ENCODE measurements at regions not wholly inside any gene's neighbourhood (a gene's known extent, or its start where the extent isn't known, plus 50 kb on each side); places are given as distances from the start of the nearest gene placed in this dataset.

DNA sequence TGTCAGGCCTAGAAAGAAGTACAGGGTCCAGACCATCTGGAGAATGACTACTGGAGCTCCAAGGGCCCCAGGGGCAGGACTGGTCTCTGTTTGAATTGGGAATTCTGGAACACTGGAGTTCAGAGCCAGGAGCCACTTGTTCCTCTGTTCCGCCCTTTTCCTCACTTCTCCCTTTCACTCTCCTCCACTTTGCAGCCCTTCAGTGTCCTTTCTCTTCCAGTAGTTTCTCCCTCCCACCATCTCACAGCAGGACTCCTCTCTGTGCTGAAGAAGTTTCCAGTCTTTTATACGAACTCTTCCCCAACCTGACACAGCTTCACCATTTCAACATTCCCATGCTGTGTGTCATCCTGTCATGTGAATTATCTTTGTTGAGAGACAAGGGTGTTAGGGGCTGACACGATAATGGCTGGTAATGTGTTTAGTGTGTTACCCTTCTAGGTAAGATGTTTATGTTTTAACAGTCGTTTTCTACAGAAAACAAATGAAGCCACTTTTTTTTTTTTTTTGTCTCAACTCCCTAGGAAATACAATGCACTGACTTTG, 180.3 kb upstream of the MYOCD start:
- DNase-seq (ENCODE audit: low read depth, low spot score) (no peak), ATAC-seq (no peak), FAIRE-seq (no peak)
- Histone ChIP-seq H2AFZ (ENCODE audit: control insufficient read depth, low read depth, low read length) (no peak overlapping the region), H3K79me2 (ENCODE audit: control insufficient read depth, insufficient read depth, low read length) (no peaks in the 10 kb centered on the region), H3K36me3 (ENCODE audit: control insufficient read depth in 2 of 2, insufficient read depth in 2 of 2, low read length in 1 of 2) (no peaks in the 10 kb centered on the region), H3K9me3 (replicated peaks; ENCODE audit: control insufficient read depth, insufficient read depth, low read length) (no peaks in the 10 kb centered on the region), H3K9ac (ENCODE audit: control insufficient read depth, insufficient read depth, low read length) (no peak overlapping the region), H3K4me1 (ENCODE audit: control insufficient read depth, insufficient read depth, low read length) (no peaks in the 10 kb centered on the region), H3K4me3 (no peak overlapping the region), H4K20me1 (ENCODE audit: control insufficient read depth, insufficient read depth) (no peaks in the 10 kb centered on the region), H3K27ac (ENCODE audit: control insufficient read depth, insufficient read depth) (no peak overlapping the region), H3K27me3 (replicated peaks in 1 of 2; ENCODE audit: control insufficient read depth in 2 of 2, insufficient read depth in 2 of 2, low read length in 1 of 2) (no peaks in the 10 kb centered on the region), H3K4me2 (ENCODE audit: control insufficient read depth, insufficient read depth) (no peak overlapping the region)
- no TSS peak for BruUV-seq (replicated peaks)
- ChIA-PET RAD21 (ENCODE audit: unreplicated experiment) (no interaction called here), SMC1A (ENCODE audit: uncharacterized antibody, unreplicated experiment) (no interaction called here), CTCF (no interaction called here), POLR2A (no interaction called here)
- in situ Hi-C loops (cut with MboI) = loop anchor here (25.0 kb wide), 1 partner anchor 123 kb away; no protein-coding TSS in a partner anchor
- TF ChIP-seq GABPA (IDR thresholded peaks at IDR 0.05; ENCODE audit: low read depth) (no peak), TCF3 (IDR thresholded peaks at IDR 0.05; ENCODE audit: borderline replicate concordance, insufficient read depth, low read depth, low read length) (no peak), CBX5 (IDR thresholded peaks at IDR 0.05; ENCODE audit: low read depth) (no peak), IKZF1 (conservative IDR thresholded peaks at IDR 0.05) (no peak), MXI1 (IDR thresholded peaks at IDR 0.05; ENCODE audit: low read depth, low read length) (no peak), BMI1 (IDR thresholded peaks at IDR 0.05; ENCODE audit: borderline replicate concordance) (no peak), TAF1 (IDR thresholded peaks at IDR 0.05; ENCODE audit: borderline replicate concordance, low read depth, low read length) (no peak), BHLHE40 (IDR thresholded peaks at IDR 0.05; ENCODE audit: borderline replicate concordance in 1 of 2, low read depth in 2 of 2, low read length in 1 of 2) (no peak), CREM (IDR thresholded peaks at IDR 0.05; ENCODE audit: low read depth) (no peak), SIN3A (IDR thresholded peaks at IDR 0.05; ENCODE audit: low read depth, low read length) (no peak), RAD51 (IDR thresholded peaks at IDR 0.05) (no peak), ZNF207 (IDR thresholded peaks at IDR 0.05; ENCODE audit: borderline replicate concordance) (no peak)
- TF ChIP-seq, protein P1, sequence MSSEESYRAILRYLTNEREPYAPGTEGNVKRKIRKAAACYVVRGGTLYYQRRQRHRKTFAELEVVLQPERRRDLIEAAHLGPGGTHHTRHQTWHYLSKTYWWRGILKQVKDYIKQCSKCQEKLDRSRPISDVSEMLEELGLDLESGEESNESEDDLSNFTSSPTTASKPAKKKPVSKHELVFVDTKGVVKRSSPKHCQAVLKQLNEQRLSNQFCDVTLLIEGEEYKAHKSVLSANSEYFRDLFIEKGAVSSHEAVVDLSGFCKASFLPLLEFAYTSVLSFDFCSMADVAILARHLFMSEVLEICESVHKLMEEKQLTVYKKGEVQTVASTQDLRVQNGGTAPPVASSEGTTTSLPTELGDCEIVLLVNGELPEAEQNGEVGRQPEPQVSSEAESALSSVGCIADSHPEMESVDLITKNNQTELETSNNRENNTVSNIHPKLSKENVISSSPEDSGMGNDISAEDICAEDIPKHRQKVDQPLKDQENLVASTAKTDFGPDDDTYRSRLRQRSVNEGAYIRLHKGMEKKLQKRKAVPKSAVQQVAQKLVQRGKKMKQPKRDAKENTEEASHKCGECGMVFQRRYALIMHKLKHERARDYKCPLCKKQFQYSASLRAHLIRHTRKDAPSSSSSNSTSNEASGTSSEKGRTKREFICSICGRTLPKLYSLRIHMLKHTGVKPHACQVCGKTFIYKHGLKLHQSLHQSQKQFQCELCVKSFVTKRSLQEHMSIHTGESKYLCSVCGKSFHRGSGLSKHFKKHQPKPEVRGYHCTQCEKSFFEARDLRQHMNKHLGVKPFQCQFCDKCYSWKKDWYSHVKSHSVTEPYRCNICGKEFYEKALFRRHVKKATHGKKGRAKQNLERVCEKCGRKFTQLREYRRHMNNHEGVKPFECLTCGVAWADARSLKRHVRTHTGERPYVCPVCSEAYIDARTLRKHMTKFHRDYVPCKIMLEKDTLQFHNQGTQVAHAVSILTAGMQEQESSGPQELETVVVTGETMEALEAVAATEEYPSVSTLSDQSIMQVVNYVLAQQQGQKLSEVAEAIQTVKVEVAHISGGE (CRISPR knock-in tag; IDR thresholded peaks at IDR 0.05) = no peak
- TF ChIP-seq, protein P2, sequence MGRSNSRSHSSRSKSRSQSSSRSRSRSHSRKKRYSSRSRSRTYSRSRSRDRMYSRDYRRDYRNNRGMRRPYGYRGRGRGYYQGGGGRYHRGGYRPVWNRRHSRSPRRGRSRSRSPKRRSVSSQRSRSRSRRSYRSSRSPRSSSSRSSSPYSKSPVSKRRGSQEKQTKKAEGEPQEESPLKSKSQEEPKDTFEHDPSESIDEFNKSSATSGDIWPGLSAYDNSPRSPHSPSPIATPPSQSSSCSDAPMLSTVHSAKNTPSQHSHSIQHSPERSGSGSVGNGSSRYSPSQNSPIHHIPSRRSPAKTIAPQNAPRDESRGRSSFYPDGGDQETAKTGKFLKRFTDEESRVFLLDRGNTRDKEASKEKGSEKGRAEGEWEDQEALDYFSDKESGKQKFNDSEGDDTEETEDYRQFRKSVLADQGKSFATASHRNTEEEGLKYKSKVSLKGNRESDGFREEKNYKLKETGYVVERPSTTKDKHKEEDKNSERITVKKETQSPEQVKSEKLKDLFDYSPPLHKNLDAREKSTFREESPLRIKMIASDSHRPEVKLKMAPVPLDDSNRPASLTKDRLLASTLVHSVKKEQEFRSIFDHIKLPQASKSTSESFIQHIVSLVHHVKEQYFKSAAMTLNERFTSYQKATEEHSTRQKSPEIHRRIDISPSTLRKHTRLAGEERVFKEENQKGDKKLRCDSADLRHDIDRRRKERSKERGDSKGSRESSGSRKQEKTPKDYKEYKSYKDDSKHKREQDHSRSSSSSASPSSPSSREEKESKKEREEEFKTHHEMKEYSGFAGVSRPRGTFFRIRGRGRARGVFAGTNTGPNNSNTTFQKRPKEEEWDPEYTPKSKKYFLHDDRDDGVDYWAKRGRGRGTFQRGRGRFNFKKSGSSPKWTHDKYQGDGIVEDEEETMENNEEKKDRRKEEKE (IDR thresholded peaks at IDR 0.05) = no peak
- intact Hi-C loops (cut with micrococcal nuclease; ENCODE audit: unreplicated experiment) = no loop called here
- 47% methylated on average over 4 of the region's 4 CpGs for WGBS (ENCODE audit: insufficient coverage, insufficient replicate concordance, low lambda C conversion rate, missing lambda C conversion rate)

All from GM12878 (cell line).